ENCODE measurements at regions not wholly inside any gene's neighbourhood (a gene's known extent, or its start where the extent isn't known, plus 50 kb on each side); places are given as distances from the start of the nearest gene placed in this dataset.

- TF ChIP-seq EZH2 (IDR thresholded peaks at IDR 0.05; ENCODE audit: low read length) = no peak
- TF ChIP-seq CTCF (optimal IDR thresholded peaks at IDR 0.05 in 1 of 3, IDR thresholded peaks at IDR 0.05 in 1 of 3, conservative IDR thresholded peaks at IDR 0.05 in 1 of 3; ENCODE audit: extremely low read depth in 1 of 3, insufficient read depth in 2 of 3, low read length in 3 of 3) = no peak
- H3K4me3 ChIP-seq (ENCODE audit: control insufficient read depth in 2 of 3, extremely low read depth in 1 of 3, insufficient read depth in 2 of 3, low read depth in 1 of 3, low read length in 3 of 3) = no peak overlapping the region
Observed at GRCh38 chr10:88047579-88047978, 184.2 kb downstream of the PTEN start.

GRCh38 chr10:88048312-88048711 lies 184.9 kb downstream of the PTEN start:
- no peak overlapping the region for H2AFZ ChIP-seq (ENCODE audit: control insufficient read depth, low read length)
- no peaks in the 10 kb centered on the region for H3K36me3 ChIP-seq (ENCODE audit: control insufficient read depth in 2 of 2, extremely low read depth in 1 of 2, insufficient read depth in 2 of 2, low read length in 2 of 2)
- H3K79me2 ChIP-seq (ENCODE audit: control insufficient read depth, insufficient read depth, low read length) = no peaks in the 10 kb centered on the region
- H3K4me1 ChIP-seq (ENCODE audit: control insufficient read depth, extremely low read depth, insufficient read depth, low read length) = peaks cover 1% of the 10 kb centered on the region
- no peak for TF ChIP-seq CTCF (optimal IDR thresholded peaks at IDR 0.05 in 1 of 3, IDR thresholded peaks at IDR 0.05 in 1 of 3, conservative IDR thresholded peaks at IDR 0.05 in 1 of 3; ENCODE audit: extremely low read depth in 1 of 3, insufficient read depth in 2 of 3, low read length in 3 of 3)
- no peak for TF ChIP-seq EZH2 (IDR thresholded peaks at IDR 0.05; ENCODE audit: low read length)
- no peak overlapping the region for H3K27ac ChIP-seq (ENCODE audit: control insufficient read depth, insufficient read depth, low read length)
- no peak for FAIRE-seq
- H3K9me3 ChIP-seq (ENCODE audit: control insufficient read depth, low read depth, low read length) = no peaks in the 10 kb centered on the region
- no peak overlapping the region for H3K4me3 ChIP-seq (ENCODE audit: control insufficient read depth in 2 of 3, extremely low read depth in 1 of 3, insufficient read depth in 2 of 3, low read depth in 1 of 3, low read length in 3 of 3)
- no peaks in the 10 kb centered on the region for H3K27me3 ChIP-seq (ENCODE audit: control insufficient read depth, extremely low read depth, insufficient read depth, low read length)
- dilution Hi-C loops (cut with MboI; ENCODE audit: extremely low pct_ligation_motif_present, low sequenced_read_pairs) = no loop called here
- no peak for DNase-seq (ENCODE audit: low read depth, low spot score)
- H3K9me1 ChIP-seq (ENCODE audit: control insufficient read depth, extremely low read depth, insufficient read depth, low read length) = no peaks in the 10 kb centered on the region
- H3K9ac ChIP-seq (ENCODE audit: control insufficient read depth, extremely low read depth, insufficient read depth, low read length) = no peak overlapping the region
- H3K4me2 ChIP-seq (ENCODE audit: control insufficient read depth, extremely low read depth, insufficient read depth, low read depth, low read length) = no peak overlapping the region
- H4K20me1 ChIP-seq (ENCODE audit: control insufficient read depth, extremely low read depth, insufficient read depth, low read length) = no peaks in the 10 kb centered on the region

More at GRCh38 chr10:88047579-88047978, 184.2 kb downstream of the PTEN start:
- Histone ChIP-seq H3K4me1 (ENCODE audit: control insufficient read depth, extremely low read depth, insufficient read depth, low read length) (peaks cover 9% of the 10 kb centered on the region), H3K9me1 (ENCODE audit: control insufficient read depth, extremely low read depth, insufficient read depth, low read length) (no peaks in the 10 kb centered on the region), H2AFZ (ENCODE audit: control insufficient read depth, low read length) (no peak overlapping the region), H3K9me3 (ENCODE audit: control insufficient read depth, low read depth, low read length) (no peaks in the 10 kb centered on the region), H3K36me3 (ENCODE audit: control insufficient read depth in 2 of 2, extremely low read depth in 1 of 2, insufficient read depth in 2 of 2, low read length in 2 of 2) (no peaks in the 10 kb centered on the region), H3K4me2 (ENCODE audit: control insufficient read depth, extremely low read depth, insufficient read depth, low read depth, low read length) (no peak overlapping the region), H3K9ac (ENCODE audit: control insufficient read depth, extremely low read depth, insufficient read depth, low read length) (no peak overlapping the region), H3K27ac (ENCODE audit: control insufficient read depth, insufficient read depth, low read length) (no peak overlapping the region), H3K27me3 (ENCODE audit: control insufficient read depth, extremely low read depth, insufficient read depth, low read length) (no peaks in the 10 kb centered on the region), H4K20me1 (ENCODE audit: control insufficient read depth, extremely low read depth, insufficient read depth, low read length) (no peaks in the 10 kb centered on the region), H3K79me2 (ENCODE audit: control insufficient read depth, insufficient read depth, low read length) (no peaks in the 10 kb centered on the region)
- DNase-seq (ENCODE audit: low read depth, low spot score) = no peak
- dilution Hi-C loops (cut with MboI; ENCODE audit: extremely low pct_ligation_motif_present, low sequenced_read_pairs) = no loop called here
- FAIRE-seq = no peak
